Liver (tissue), 8 donors: ENCODE measurements at regions not wholly inside any gene's neighbourhood (a gene's known extent, or its start where the extent isn't known, plus 50 kb on each side); places are given as distances from the start of the nearest gene placed in this dataset.

Source experiments
- DNase-seq: peaks from one replicate; pipeline ENCODE4 v3.0.0-alpha.2; 2017; ENCODE audit warnings: low spot score
- H3K27ac ChIP-seq, 2 donors: one replicate each; pipeline ENCODE4 v1.7.0; 2013; ENCODE audit warnings: inconsistent platforms in 2 of 2, low read length in 2 of 2, control low read depth in 1 of 2, low read depth in 1 of 2, mild to moderate bottlenecking in 1 of 2
- H3K27me3 ChIP-seq, 4 donors: one replicate each; pipeline versions ENCODE4 v1.6.1 to v1.7.0; 2013; ENCODE audit warnings: low read length in 3 of 4, inconsistent platforms in 1 of 4, mild to moderate bottlenecking in 1 of 4, moderate library complexity in 1 of 4; ENCODE audit not compliant: control insufficient read depth in 4 of 4, insufficient read depth in 4 of 4
- H3K36me3 ChIP-seq, 4 donors: one replicate each; pipeline versions ENCODE4 v1.6.1 to v1.7.0; 2013; ENCODE audit warnings: low read length in 3 of 4, mild to moderate bottlenecking in 3 of 4, low read depth in 1 of 4, moderate library complexity in 1 of 4; ENCODE audit not compliant: control insufficient read depth in 4 of 4, insufficient read depth in 3 of 4
- H3K4me1 ChIP-seq, 4 donors: one replicate each; pipeline versions ENCODE4 v1.6.1 to v1.7.0; 2013; ENCODE audit warnings: low read length in 3 of 4, mild to moderate bottlenecking in 3 of 4, moderate library complexity in 1 of 4; ENCODE audit not compliant: control insufficient read depth in 4 of 4, insufficient read depth in 4 of 4
- H3K4me3 ChIP-seq, 3 donors: one replicate each; pipeline versions ENCODE4 v1.6.1 to v1.7.0; 2013; ENCODE audit warnings: low read length in 3 of 3, control low read depth in 1 of 3, low read depth in 1 of 3, mild to moderate bottlenecking in 1 of 3
- H3K9ac ChIP-seq, 2 donors: one replicate each; pipeline ENCODE4 v1.7.0; 2013; ENCODE audit warnings: low read length in 2 of 2, mild to moderate bottlenecking in 2 of 2, moderate library complexity in 2 of 2, control low read depth in 1 of 2, low read depth in 1 of 2
- H3K9me3 ChIP-seq, 4 donors: one replicate each; pipeline versions ENCODE4 v1.6.1 to v1.7.0; 2013; ENCODE audit warnings: low read length in 3 of 4; ENCODE audit not compliant: control insufficient read depth in 4 of 4
- ATF3 ChIP-seq: IDR thresholded peaks from 2 replicates; pipeline ENCODE4 v1.6.1; 2016; ENCODE audit warnings: antibody characterized with exemption
- CTCF ChIP-seq: fragments of 150-350 bp; IDR thresholded peaks from 2 replicates; pipeline ENCODE4 v1.5.1; 2017; ENCODE audit warnings: improper control_type of control experiment, low read depth, low read length; ENCODE audit not compliant: missing input control
- EGR1 ChIP-seq, 2 donors: IDR thresholded peaks; 2 replicates each; pipeline ENCODE4 v1.6.1; 2016 to 2018; ENCODE audit warnings: antibody characterized with exemption in 2 of 2, low read depth in 2 of 2
- FOXA1 ChIP-seq: IDR thresholded peaks from 2 replicates; pipeline ENCODE4 v1.6.1; 2016; ENCODE audit warnings: antibody characterized with exemption
- FOXA2 ChIP-seq: IDR thresholded peaks from 2 replicates; pipeline ENCODE4 v1.6.1; 2016; ENCODE audit warnings: antibody characterized with exemption
- GABPA ChIP-seq, 2 donors: IDR thresholded peaks in 1 of 2; conservative IDR thresholded peaks in 1 of 2; 2 replicates each; pipeline ENCODE4 v1.6.1; 2016; ENCODE audit warnings: antibody characterized with exemption in 2 of 2, mild to moderate bottlenecking in 1 of 2, moderate library complexity in 1 of 2
- HNF4A ChIP-seq, 2 donors: conservative IDR thresholded peaks; 2 replicates each; pipeline ENCODE4 v1.6.1; 2016; ENCODE audit warnings: antibody characterized with exemption in 2 of 2, mild to moderate bottlenecking in 2 of 2
- HNF4G ChIP-seq: IDR thresholded peaks from 2 replicates; pipeline ENCODE4 v1.6.1; 2016; ENCODE audit warnings: antibody characterized with exemption
- JUND ChIP-seq, 2 donors: IDR thresholded peaks; 2 replicates each; pipeline ENCODE4 v1.6.1; 2016; ENCODE audit warnings: antibody characterized with exemption in 2 of 2
- MAX ChIP-seq: IDR thresholded peaks from 2 replicates; pipeline ENCODE4 v1.6.1; 2016; ENCODE audit warnings: antibody characterized with exemption
- NR2F2 ChIP-seq: IDR thresholded peaks from 2 replicates; pipeline ENCODE4 v1.6.1; 2016; ENCODE audit warnings: antibody characterized with exemption
- RAD21 ChIP-seq, 2 donors: IDR thresholded peaks; 2 replicates each; pipeline ENCODE4 v1.6.1; 2016; ENCODE audit warnings: antibody characterized with exemption in 2 of 2, mild to moderate bottlenecking in 2 of 2
- REST ChIP-seq: IDR thresholded peaks from 2 replicates; pipeline ENCODE4 v1.6.1; 2016; ENCODE audit warnings: antibody characterized with exemption, mild to moderate bottlenecking
- RXRA ChIP-seq, 2 donors: IDR thresholded peaks; 2 replicates each; pipeline ENCODE4 v1.6.1; 2017 to 2018; ENCODE audit warnings: antibody characterized with exemption in 2 of 2, mild to moderate bottlenecking in 1 of 2
- SP1 ChIP-seq: IDR thresholded peaks from 2 replicates; pipeline ENCODE4 v1.6.1; 2018; ENCODE audit warnings: antibody characterized with exemption, mild to moderate bottlenecking
- TAF1 ChIP-seq: conservative IDR thresholded peaks from 2 replicates; pipeline ENCODE4 v1.6.1; 2016; ENCODE audit warnings: antibody characterized with exemption, mild to moderate bottlenecking
- YY1 ChIP-seq: IDR thresholded peaks from 2 replicates; pipeline ENCODE4 v1.6.1; 2016; ENCODE audit warnings: antibody characterized with exemption, mild to moderate bottlenecking
- ZBTB33 ChIP-seq: IDR thresholded peaks from 2 replicates; pipeline ENCODE4 v1.6.1; 2016; ENCODE audit warnings: antibody characterized with exemption
- WGBS: extraction: QIAGEN DNeasy Blood & Tissue Kit; methylation state at CpG from one replicate; pipeline ENCODE4 v1.1.7; 2013; 5-methylcytosine and 5-hydroxymethylcytosine counted together
- donor health status: healthy.
- donor health status: healthy.
- donor health status: healthy.
- donor health status: healthy.
- donor health status: healthy.

- no peak for DNase-seq
- Histone ChIP-seq H3K9me3 (peaks cover 0 to 12% (median 0%) of the 10 kb centered on the region in 4 donors), H3K4me3 (no peak overlapping the region), H3K27ac (no peak overlapping the region), H3K36me3 (no peaks in the 10 kb centered on the region), H3K27me3 (no peaks in the 10 kb centered on the region), H3K4me1 (peaks cover 0 to 2% (median 0%) of the 10 kb centered on the region in 4 donors), H3K9ac (no peak overlapping the region)
- WGBS = 82% methylated on average over 7 of the region's 7 CpGs
- TF ChIP-seq HNF4A (conservative IDR thresholded peaks at IDR 0.05) (no peak), MAX (no peak), HNF4G (no peak), YY1 (no peak), CTCF (no peak), GABPA (IDR thresholded peaks at IDR 0.05 in 1 of 2, conservative IDR thresholded peaks at IDR 0.05 in 1 of 2) (no peak), SP1 (no peak), NR2F2 (no peak), EGR1 (IDR thresholded peaks at IDR 0.05; ENCODE audit: low read depth in 2 of 2) (no peak), ZBTB33 (no peak), ATF3 (no peak), RAD21 (IDR thresholded peaks at IDR 0.05) (no peak), JUND (IDR thresholded peaks at IDR 0.05) (no peak), TAF1 (no peak), FOXA2 (no peak), REST (no peak), FOXA1 (no peak), RXRA (IDR thresholded peaks at IDR 0.05) (no peak)
Observed at GRCh38 chr15:25188051-25188450, 233.3 kb downstream of the SNRPN start.
